ENCODE measurements at regions not wholly inside any gene's neighbourhood (a gene's known extent, or its start where the extent isn't known, plus 50 kb on each side); places are given as distances from the start of the nearest gene placed in this dataset.
"Not testable (repeated sequence)": the region's sequence is repeated elsewhere in the genome, so short reads cannot be mapped to it uniquely, and the experiment has no call there.

- no peak for DNase-seq (ENCODE audit: low read depth in 1 of 2, low spot score in 1 of 2)
Measured at GRCh38 chr22:44650806-44651205, 51.2 kb upstream of the PRR5 start.

- no peak for DNase-seq (ENCODE audit: low read depth in 1 of 2, low spot score in 1 of 2)
Measured at GRCh38 chr22:44648821-44649565, 53.0 kb upstream of the PRR5 start.

GRCh38 chr22:44648085-44648820 lies 53.8 kb upstream of the PRR5 start:
- DNase-seq (ENCODE audit: low read depth in 1 of 2, low spot score in 1 of 2), result no peak

- no peak for DNase-seq (ENCODE audit: low read depth in 1 of 2, low spot score in 1 of 2)
Measured at GRCh38 chr22:44647141-44647540, 54.9 kb upstream of the PRR5 start.

GRCh38 chr22:44646668-44647067 lies 55.3 kb upstream of the PRR5 start:
- no peak for DNase-seq (ENCODE audit: low read depth in 1 of 2, low spot score in 1 of 2)

GRCh38 chr22:44646141-44646540 lies 55.9 kb upstream of the PRR5 start:
- DNase-seq (ENCODE audit: low read depth in 1 of 2, low spot score in 1 of 2), result no peak

- DNase-seq (ENCODE audit: low read depth in 1 of 2, low spot score in 1 of 2), result no peak
Measured at GRCh38 chr22:44645531-44645930, 56.5 kb upstream of the PRR5 start.

GRCh38 chr22:44645083-44645482 lies 56.9 kb upstream of the PRR5 start:
- DNase-seq (ENCODE audit: low read depth in 1 of 2, low spot score in 1 of 2), result no peak

- not testable (repeated sequence) for DNase-seq (ENCODE audit: low read depth in 1 of 2, low spot score in 1 of 2)
Measured at GRCh38 chr22:44643526-44644101, 58.4 kb upstream of the PRR5 start.

GRCh38 chr22:44642096-44642644 lies 59.8 kb upstream of the PRR5 start:
- DNase-seq (ENCODE audit: low read depth in 1 of 2, low spot score in 1 of 2), result no peak

- DNase-seq (ENCODE audit: low read depth in 1 of 2, low spot score in 1 of 2), result no peak
Measured at GRCh38 chr22:44640618-44641155, 61.3 kb upstream of the PRR5 start.

GRCh38 chr22:44639891-44640617 lies 62.0 kb upstream of the PRR5 start:
- DNase-seq (ENCODE audit: low read depth in 1 of 2, low spot score in 1 of 2), result no peak

GRCh38 chr22:44638971-44639760 lies 62.8 kb upstream of the PRR5 start:
- DNase-seq (ENCODE audit: low read depth in 1 of 2, low spot score in 1 of 2), result no peak

- DNase-seq (ENCODE audit: low read depth in 1 of 2, low spot score in 1 of 2), result not testable (repeated sequence)
Measured at GRCh38 chr22:44636502-44637206, 65.3 kb upstream of the PRR5 start.

GRCh38 chr22:44635567-44635966 lies 66.4 kb upstream of the PRR5 start:
- DNase-seq (ENCODE audit: low read depth in 1 of 2, low spot score in 1 of 2), result not testable (repeated sequence)

- no peak for DNase-seq (ENCODE audit: low read depth in 1 of 2, low spot score in 1 of 2)
Measured at GRCh38 chr22:44634426-44635321, 67.3 kb upstream of the PRR5 start.

GRCh38 chr22:44633647-44634046 lies 68.4 kb upstream of the PRR5 start:
- DNase-seq (ENCODE audit: low read depth in 1 of 2, low spot score in 1 of 2), result no peak

GRCh38 chr22:44632541-44633396 lies 69.2 kb upstream of the PRR5 start:
- no peak for DNase-seq (ENCODE audit: low read depth in 1 of 2, low spot score in 1 of 2)

Data from activated CD4-positive, alpha-beta T cell treated with anti-CD3 and anti-CD28 coated beads, Interleukin-2, amount 50 U/mL, for 24 hours (primary cell).